ENCODE measurements at regions not wholly inside any gene's neighbourhood (a gene's known extent, or its start where the extent isn't known, plus 50 kb on each side); places are given as distances from the start of the nearest gene placed in this dataset.

GRCh38 chr13:108360139-108360538, 90.6 kb downstream of the TNFSF13B start:
- no peak for FAIRE-seq

GRCh38 chr13:108361769-108362168, 92.3 kb downstream of the TNFSF13B start:
- no peak for FAIRE-seq

GRCh38 chr13:108363666-108364065, 94.1 kb downstream of the TNFSF13B start:
- no peak for FAIRE-seq

GRCh38 chr13:108365255-108365654, 95.7 kb downstream of the TNFSF13B start:
- no peak for FAIRE-seq

- no peak for FAIRE-seq
Observed at GRCh38 chr13:108368250-108368905, 98.9 kb downstream of the TNFSF13B start.

GRCh38 chr13:108369412-108369811, 99.9 kb downstream of the TNFSF13B start:
- FAIRE-seq, result no peak

- FAIRE-seq, result no peak
Observed at GRCh38 chr13:108375034-108375433, 105.5 kb downstream of the TNFSF13B start.

- FAIRE-seq, result no peak
Observed at GRCh38 chr13:108375772-108376171, 106.3 kb downstream of the TNFSF13B start.

GRCh38 chr13:108376308-108376707, 106.8 kb downstream of the TNFSF13B start:
- no peak for FAIRE-seq

- FAIRE-seq, result no peak
Observed at GRCh38 chr13:108377646-108378206, 108.2 kb downstream of the TNFSF13B start.

GRCh38 chr13:108383667-108384066, 114.1 kb downstream of the TNFSF13B start:
- FAIRE-seq, result no peak

GRCh38 chr13:108387156-108387555, 117.6 kb downstream of the TNFSF13B start:
- FAIRE-seq, result no peak

GRCh38 chr13:108402850-108403249, 133.3 kb downstream of the TNFSF13B start:
- FAIRE-seq, result no peak

- FAIRE-seq, result no peak
Observed at GRCh38 chr13:108407495-108407894, 138.0 kb downstream of the TNFSF13B start.

GRCh38 chr13:108408672-108409071, 139.2 kb downstream of the TNFSF13B start:
- no peak for FAIRE-seq

GRCh38 chr13:108409730-108410129, 140.2 kb downstream of the TNFSF13B start:
- no peak for FAIRE-seq

GRCh38 chr13:108419768-108420167, 150.2 kb downstream of the TNFSF13B start:
- FAIRE-seq, result no peak

- no peak for FAIRE-seq
Observed at GRCh38 chr13:108425056-108425455, 155.5 kb downstream of the TNFSF13B start.

GRCh38 chr13:108426893-108427292, 157.4 kb downstream of the TNFSF13B start:
- no peak for FAIRE-seq

- no peak for FAIRE-seq
Observed at GRCh38 chr13:108427355-108427754, 157.8 kb downstream of the TNFSF13B start.

GRCh38 chr13:108428691-108429090, 159.2 kb downstream of the TNFSF13B start:
- FAIRE-seq, result no peak

GRCh38 chr13:108433976-108434755, 164.6 kb downstream of the TNFSF13B start:
- no peak for FAIRE-seq

- no peak for FAIRE-seq
Observed at GRCh38 chr13:108435393-108436149, 166.1 kb downstream of the TNFSF13B start.
